ENCODE measurements at regions not wholly inside any gene's neighbourhood (a gene's known extent, or its start where the extent isn't known, plus 50 kb on each side); places are given as distances from the start of the nearest gene placed in this dataset.

DNA sequence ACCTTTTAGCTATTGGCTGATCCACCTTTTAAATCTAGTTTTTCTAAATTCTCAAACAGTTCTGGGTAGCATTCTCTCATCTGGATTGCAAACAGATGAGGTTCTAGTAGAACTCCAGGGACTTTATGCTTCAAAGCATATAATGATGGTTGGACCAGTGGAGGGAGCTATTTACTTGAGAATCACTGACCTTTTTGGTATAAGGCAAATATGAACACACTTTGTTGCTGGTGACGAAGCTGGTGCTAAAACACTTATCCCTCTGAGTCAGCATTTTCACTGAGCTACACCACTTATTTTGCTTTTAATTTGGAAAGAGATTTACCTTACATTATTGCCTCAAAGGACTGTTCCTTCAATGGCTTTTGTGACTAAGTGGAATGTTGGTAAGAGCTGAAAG lies 58.6 kb upstream of the SLITRK3 start:
- TF ChIP-seq, protein P1, sequence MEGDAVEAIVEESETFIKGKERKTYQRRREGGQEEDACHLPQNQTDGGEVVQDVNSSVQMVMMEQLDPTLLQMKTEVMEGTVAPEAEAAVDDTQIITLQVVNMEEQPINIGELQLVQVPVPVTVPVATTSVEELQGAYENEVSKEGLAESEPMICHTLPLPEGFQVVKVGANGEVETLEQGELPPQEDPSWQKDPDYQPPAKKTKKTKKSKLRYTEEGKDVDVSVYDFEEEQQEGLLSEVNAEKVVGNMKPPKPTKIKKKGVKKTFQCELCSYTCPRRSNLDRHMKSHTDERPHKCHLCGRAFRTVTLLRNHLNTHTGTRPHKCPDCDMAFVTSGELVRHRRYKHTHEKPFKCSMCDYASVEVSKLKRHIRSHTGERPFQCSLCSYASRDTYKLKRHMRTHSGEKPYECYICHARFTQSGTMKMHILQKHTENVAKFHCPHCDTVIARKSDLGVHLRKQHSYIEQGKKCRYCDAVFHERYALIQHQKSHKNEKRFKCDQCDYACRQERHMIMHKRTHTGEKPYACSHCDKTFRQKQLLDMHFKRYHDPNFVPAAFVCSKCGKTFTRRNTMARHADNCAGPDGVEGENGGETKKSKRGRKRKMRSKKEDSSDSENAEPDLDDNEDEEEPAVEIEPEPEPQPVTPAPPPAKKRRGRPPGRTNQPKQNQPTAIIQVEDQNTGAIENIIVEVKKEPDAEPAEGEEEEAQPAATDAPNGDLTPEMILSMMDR (IDR thresholded peaks at IDR 0.05), result no peak
- TF ChIP-seq, protein P2, sequence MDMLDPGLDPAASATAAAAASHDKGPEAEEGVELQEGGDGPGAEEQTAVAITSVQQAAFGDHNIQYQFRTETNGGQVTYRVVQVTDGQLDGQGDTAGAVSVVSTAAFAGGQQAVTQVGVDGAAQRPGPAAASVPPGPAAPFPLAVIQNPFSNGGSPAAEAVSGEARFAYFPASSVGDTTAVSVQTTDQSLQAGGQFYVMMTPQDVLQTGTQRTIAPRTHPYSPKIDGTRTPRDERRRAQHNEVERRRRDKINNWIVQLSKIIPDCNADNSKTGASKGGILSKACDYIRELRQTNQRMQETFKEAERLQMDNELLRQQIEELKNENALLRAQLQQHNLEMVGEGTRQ (CRISPR knock-in tag; IDR thresholded peaks at IDR 0.05), result no peak
- TF ChIP-seq, protein P3, sequence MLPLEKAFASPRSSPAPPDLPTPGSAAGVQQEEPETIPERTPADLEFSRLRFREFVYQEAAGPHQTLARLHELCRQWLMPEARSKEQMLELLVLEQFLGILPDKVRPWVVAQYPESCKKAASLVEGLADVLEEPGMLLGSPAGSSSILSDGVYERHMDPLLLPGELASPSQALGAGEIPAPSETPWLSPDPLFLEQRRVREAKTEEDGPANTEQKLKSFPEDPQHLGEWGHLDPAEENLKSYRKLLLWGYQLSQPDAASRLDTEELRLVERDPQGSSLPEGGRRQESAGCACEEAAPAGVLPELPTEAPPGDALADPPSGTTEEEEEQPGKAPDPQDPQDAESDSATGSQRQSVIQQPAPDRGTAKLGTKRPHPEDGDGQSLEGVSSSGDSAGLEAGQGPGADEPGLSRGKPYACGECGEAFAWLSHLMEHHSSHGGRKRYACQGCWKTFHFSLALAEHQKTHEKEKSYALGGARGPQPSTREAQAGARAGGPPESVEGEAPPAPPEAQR (CRISPR knock-in tag; IDR thresholded peaks at IDR 0.05), result no peak
- TF ChIP-seq, protein P4, sequence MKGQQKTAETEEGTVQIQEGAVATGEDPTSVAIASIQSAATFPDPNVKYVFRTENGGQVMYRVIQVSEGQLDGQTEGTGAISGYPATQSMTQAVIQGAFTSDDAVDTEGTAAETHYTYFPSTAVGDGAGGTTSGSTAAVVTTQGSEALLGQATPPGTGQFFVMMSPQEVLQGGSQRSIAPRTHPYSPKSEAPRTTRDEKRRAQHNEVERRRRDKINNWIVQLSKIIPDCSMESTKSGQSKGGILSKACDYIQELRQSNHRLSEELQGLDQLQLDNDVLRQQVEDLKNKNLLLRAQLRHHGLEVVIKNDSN (CRISPR knock-in tag; IDR thresholded peaks at IDR 0.05), result no peak
- TF ChIP-seq ELF4 (CRISPR knock-in tag; IDR thresholded peaks at IDR 0.05; ENCODE audit: low read depth), result no peak

Measured in WTC11 (cell line).